ENCODE measurements at regions not wholly inside any gene's neighbourhood (a gene's known extent, or its start where the extent isn't known, plus 50 kb on each side); places are given as distances from the start of the nearest gene placed in this dataset.

DNA sequence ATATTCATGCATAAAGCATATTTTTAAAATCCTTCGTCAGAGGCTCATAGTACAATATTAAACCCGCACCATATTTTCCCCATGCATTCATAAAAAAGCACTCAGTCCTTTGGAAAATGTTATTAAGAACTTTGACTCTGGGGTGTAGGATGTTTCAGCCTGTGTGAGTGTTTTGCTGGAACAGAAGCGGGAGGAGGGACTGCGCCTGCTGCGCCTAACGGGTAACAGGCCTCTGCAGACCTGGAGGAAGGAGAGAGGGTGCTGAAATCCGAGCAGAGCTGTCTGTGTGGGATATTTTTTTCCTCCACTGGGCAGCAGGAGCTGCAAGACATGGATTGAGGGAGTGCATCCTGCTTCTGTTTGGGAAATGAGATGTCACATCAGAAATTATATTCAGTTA is 483.0 kb downstream of the BRD1 start:
- TF ChIP-seq ZBTB49 (tag by site-specific recombination; IDR thresholded peaks at IDR 0.05; ENCODE audit: low read depth) = no peak
- no peak for TF ChIP-seq PRDM6 (tag by site-specific recombination; IDR thresholded peaks at IDR 0.05)
- TF ChIP-seq ZNF148 (tag by site-specific recombination; IDR thresholded peaks at IDR 0.05; ENCODE audit: borderline replicate concordance) = no peak
- TF ChIP-seq ZNF362 (tag by site-specific recombination; IDR thresholded peaks at IDR 0.05) = no peak
- no peak for TF ChIP-seq ZNF555 (tag by site-specific recombination; conservative IDR thresholded peaks at IDR 0.05)
- no peak for TF ChIP-seq ZNF184 (tag by site-specific recombination; IDR thresholded peaks at IDR 0.05)
- TF ChIP-seq, protein P1, sequence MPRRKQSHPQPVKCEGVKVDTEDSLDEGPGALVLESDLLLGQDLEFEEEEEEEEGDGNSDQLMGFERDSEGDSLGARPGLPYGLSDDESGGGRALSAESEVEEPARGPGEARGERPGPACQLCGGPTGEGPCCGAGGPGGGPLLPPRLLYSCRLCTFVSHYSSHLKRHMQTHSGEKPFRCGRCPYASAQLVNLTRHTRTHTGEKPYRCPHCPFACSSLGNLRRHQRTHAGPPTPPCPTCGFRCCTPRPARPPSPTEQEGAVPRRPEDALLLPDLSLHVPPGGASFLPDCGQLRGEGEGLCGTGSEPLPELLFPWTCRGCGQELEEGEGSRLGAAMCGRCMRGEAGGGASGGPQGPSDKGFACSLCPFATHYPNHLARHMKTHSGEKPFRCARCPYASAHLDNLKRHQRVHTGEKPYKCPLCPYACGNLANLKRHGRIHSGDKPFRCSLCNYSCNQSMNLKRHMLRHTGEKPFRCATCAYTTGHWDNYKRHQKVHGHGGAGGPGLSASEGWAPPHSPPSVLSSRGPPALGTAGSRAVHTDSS (tag by site-specific recombination; IDR thresholded peaks at IDR 0.05) = no peak
- no peak for TF ChIP-seq ZNF335 (tag by site-specific recombination; conservative IDR thresholded peaks at IDR 0.05)
- no peak for TF ChIP-seq ZNF174 (tag by site-specific recombination; IDR thresholded peaks at IDR 0.05)
- TF ChIP-seq ZNF292 (tag by site-specific recombination; IDR thresholded peaks at IDR 0.05; ENCODE audit: borderline replicate concordance, low read depth) = no peak
- no peaks in the 10 kb centered on the region for H3K4me1 ChIP-seq (ENCODE audit: control insufficient read depth, insufficient read depth, low read length)
- POLR2A ChIA-PET = no interaction called here
- H3K9me3 ChIP-seq (ENCODE audit: control insufficient read depth, insufficient read depth, low read depth, low read length) = no peaks in the 10 kb centered on the region
- CTCF ChIA-PET = no interaction called here
- no peak overlapping the region for H3K4me3 ChIP-seq (ENCODE audit: low read depth, low read length)
- no peaks in the 10 kb centered on the region for H3K36me3 ChIP-seq (ENCODE audit: control insufficient read depth in 2 of 2, insufficient read depth in 1 of 2, low read length in 2 of 2)
- no peak overlapping the region for H3K27ac ChIP-seq (ENCODE audit: extremely low read depth, low read depth, low read length)

- CTCF ChIA-PET = interaction anchor here (0.5 kb wide), 1 partner anchor 39 kb away, joined by 4 read pairs; no protein-coding TSS in a partner anchor
- POLR2A ChIA-PET = no interaction called here
- no peak for TF ChIP-seq PATZ1 (tag by site-specific recombination; IDR thresholded peaks at IDR 0.05)
Measured at GRCh38 chr22:49344161-49344560, 483.5 kb downstream of the BRD1 start.

More at GRCh38 chr22:49344161-49344560, 483.5 kb downstream of the BRD1 start:
- no peaks in the 10 kb centered on the region for H3K36me3 ChIP-seq (ENCODE audit: control insufficient read depth in 2 of 2, insufficient read depth in 1 of 2, low read length in 2 of 2)
- no peak overlapping the region for H3K27ac ChIP-seq (ENCODE audit: extremely low read depth, low read depth, low read length)
- no peaks in the 10 kb centered on the region for H3K9me3 ChIP-seq (ENCODE audit: control insufficient read depth, insufficient read depth, low read depth, low read length)
- H3K4me1 ChIP-seq (ENCODE audit: control insufficient read depth, insufficient read depth, low read length) = no peaks in the 10 kb centered on the region
- H3K4me3 ChIP-seq (ENCODE audit: low read depth, low read length) = no peak overlapping the region
